Stimulated activated effector memory CD8-positive, alpha-beta T cell treated with anti-CD3 and anti-CD28 coated beads, Interleukin-12 subunit alpha, Interleukin-12 subunit beta, amount 100 ng/mL, for 72 hours (primary cell): ENCODE measurements at regions not wholly inside any gene's neighbourhood (a gene's known extent, or its start where the extent isn't known, plus 50 kb on each side); places are given as distances from the start of the nearest gene placed in this dataset.

Experiments
- ATAC-seq: fragments of 150-1000 bp; cut with Tn5 transposase; 2 replicates; pipeline ENCODE4 v1.10.0; 2021
- DNase-seq, 2 donors: peaks; one replicate each; pipeline ENCODE4 v3.0.0; 2021 to 2022; ENCODE audit warnings: low spot score in 2 of 2
- H3K27ac Mint-ChIP-seq: one replicate; pipeline ENCODE4 v1.8.0; 2022; ENCODE audit warnings: mild to moderate bottlenecking, mixed read lengths
- H3K36me3 Mint-ChIP-seq: one replicate; pipeline ENCODE4 v1.8.0; 2022; ENCODE audit warnings: mild to moderate bottlenecking, mixed read lengths
- H3K4me1 Mint-ChIP-seq: one replicate; pipeline ENCODE4 v1.8.0; 2022; ENCODE audit warnings: mixed read lengths
- H3K4me3 Mint-ChIP-seq: one replicate; pipeline ENCODE4 v1.8.0; 2022; ENCODE audit warnings: mild to moderate bottlenecking, mixed read lengths
- H3K9me3 Mint-ChIP-seq: one replicate; pipeline ENCODE4 v1.8.0; 2022; ENCODE audit warnings: mixed read lengths

DNA sequence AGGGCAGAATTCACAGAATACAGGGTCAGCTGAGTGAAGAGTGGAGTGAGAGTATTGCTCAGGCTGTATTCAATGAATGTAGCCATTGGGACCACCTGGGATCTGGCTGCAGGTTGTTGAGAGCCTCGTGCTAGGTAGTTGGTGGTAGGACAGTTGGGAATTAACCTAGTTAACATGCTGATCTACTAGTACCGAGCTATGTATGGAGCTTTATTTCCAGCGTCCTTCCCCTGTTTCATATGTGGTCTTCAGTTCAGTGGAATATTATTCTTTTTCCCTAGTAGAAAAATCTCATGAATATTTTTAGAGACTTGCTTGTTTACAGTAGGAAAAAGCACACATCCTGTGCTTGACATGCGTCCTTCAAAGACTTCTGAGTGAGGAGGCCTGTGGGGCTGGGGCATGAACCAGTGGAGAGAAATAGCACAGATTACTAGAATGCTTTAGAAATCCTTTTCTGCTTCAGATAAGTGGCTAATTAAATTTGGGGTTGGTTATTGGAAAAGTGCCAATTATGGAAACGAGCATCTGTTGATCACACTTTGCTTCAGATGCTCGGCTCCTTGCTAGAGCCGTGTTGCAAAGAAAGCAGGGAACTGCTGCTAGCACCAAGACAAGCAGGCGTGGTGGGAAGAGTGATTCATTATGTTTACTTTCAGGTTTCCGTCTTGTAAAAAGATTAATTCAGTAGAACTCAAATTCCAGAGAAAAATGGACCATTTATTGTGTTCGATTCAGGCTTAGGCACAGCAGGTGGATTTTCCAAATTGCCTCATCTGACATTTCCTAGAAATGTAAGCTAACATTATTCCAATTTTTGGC lies 53.6 kb downstream of the ARF6 start:
- peak; percentile 68 for ATAC-seq
- Mint-ChIP-seq H3K36me3 (peaks cover 5% of the 10 kb centered on the region), H3K27ac (peak overlapping the region; percentile 91), H3K4me3 (peak overlapping the region; percentile 52), H3K9me3 (peaks cover 4% of the 10 kb centered on the region), H3K4me1 (peaks cover 66% of the 10 kb centered on the region)
- no peak for DNase-seq

DNA sequence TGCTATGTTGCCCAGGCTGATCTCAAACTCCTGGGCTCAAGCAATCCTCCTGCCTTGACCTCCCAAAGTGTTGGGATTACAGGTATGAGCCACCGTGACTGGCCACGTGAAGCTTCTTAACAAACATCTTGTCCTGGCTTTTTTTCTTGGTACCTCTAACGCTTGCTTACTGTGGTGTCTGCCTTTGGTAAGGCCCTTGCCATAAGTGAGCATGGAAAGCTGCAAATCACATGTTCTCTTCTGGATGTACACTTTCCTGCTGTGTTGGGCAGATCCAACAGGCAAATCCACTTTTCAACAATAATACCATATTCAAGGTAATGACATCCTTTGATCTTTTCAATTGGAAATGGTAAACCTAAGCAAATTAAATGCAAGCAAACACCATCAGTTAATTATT lies 54.6 kb downstream of the ARF6 start:
- H3K36me3 Mint-ChIP-seq, result peaks cover 5% of the 10 kb centered on the region
- H3K27ac Mint-ChIP-seq, result no peak overlapping the region
- H3K4me3 Mint-ChIP-seq, result no peak overlapping the region
- DNase-seq (no peak), ATAC-seq (no peak)
- H3K9me3 Mint-ChIP-seq, result peaks cover 3% of the 10 kb centered on the region
- H3K4me1 Mint-ChIP-seq, result peaks cover 63% of the 10 kb centered on the region

DNA sequence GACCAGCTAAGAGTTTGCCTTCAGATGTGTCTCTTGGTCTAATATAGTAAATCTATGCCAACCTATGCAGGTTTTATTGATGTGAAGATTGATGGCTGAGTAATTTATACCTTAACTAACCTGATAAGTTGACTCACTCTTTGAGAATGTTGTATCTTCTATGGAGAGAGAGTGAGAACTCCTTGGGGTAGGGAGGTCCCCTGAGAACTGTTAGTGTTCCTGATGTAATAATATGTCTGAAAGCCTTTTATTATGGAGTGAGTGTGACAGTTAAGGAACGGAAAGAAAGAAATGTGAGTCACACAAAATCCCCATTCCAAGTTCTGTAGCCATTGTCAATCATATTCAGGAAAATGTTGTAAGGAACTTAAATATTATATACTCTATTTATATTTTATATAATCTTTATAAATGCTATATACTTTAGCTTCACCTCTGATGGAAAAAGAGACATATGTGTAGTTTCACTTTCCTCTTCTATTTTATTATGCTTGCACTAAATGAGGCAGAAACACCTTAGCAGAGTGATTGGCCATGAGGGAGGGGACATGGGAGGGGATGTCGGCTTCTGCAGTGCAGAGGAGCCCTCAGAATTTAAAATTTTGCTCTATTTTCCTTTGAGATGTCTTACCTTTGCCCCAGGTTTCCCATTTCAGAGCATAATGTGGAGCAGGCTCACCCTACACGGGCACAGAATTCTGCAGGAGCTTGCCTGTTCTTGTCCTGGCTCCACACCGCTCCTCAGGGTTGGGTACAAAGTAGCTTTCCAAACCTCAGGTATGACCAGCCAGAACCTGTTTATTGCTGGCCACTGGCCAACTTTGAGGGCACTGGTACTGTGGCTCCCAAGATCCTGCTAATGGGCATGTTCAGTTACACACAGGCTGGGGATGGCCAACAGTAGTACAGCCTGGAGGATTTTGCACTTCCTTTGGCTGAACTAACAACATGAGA lies 57.7 kb downstream of the ARF6 start:
- Mint-ChIP-seq H3K4me3 (no peak overlapping the region), H3K27ac (peak overlapping the region; percentile 33)

DNA sequence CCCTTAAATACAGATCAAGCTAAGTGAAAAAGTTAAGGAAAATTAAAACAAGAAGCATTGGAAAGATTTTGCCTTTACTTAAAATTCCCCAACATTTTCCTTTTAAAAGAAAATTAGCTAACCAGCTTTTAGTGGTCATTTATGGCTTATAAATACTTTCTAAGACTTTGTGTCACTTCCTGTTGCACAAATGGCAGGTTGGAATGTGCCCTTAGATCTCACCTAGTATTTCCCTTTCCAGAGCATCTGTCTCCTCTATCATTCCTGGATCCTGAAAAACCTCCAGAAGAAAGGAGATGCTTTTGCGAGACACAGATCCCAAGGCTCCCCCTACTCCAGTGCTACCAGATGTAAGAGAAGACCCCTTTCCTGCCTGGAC lies 58.3 kb downstream of the ARF6 start:
- no peak overlapping the region for H3K27ac Mint-ChIP-seq
- H3K4me1 Mint-ChIP-seq, result peaks cover 41% of the 10 kb centered on the region
- no peak for ATAC-seq
- peaks cover 5% of the 10 kb centered on the region for H3K36me3 Mint-ChIP-seq
- no peak overlapping the region for H3K4me3 Mint-ChIP-seq
- DNase-seq, result no peak
- no peaks in the 10 kb centered on the region for H3K9me3 Mint-ChIP-seq

More for the DNA sequence above, 57.7 kb downstream of the ARF6 start:
- Mint-ChIP-seq H3K9me3 (no peaks in the 10 kb centered on the region), H3K36me3 (peaks cover 5% of the 10 kb centered on the region), H3K4me1 (peaks cover 48% of the 10 kb centered on the region)
- no peak for DNase-seq
- ATAC-seq, result peak; percentile 79

DNA sequence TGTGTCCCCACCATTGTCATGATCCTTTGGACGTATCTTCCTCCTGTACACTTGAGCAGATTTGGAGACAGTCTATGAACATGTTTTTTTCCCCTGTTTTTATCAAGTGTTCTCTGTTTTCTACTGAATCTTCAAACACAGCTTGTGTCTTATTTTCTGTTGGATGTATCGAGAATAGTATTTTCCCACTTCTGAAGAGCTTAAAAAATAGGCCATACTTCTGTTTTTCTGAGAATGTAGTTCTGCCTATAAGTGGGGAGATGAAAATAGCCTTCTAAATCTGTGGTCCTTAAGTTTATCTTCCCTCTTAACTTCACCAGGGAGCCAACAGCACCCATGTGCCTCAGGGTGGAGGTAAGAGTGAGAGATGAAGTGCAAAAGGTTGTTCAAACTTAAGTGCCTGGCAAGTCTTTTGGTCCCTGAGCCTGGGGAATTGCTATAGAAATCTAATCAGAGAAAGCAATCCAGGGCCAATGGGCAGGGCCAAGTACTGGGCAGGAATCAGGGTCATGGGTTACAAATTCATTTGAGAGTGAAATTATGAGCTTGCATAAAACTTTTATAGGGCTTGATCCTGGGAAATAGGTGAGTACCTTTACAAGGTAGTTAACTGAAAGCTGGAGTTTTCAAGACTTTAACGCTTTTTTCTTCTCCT lies 58.9 kb downstream of the ARF6 start:
- H3K27ac Mint-ChIP-seq, result no peak overlapping the region
- no peak overlapping the region for H3K4me3 Mint-ChIP-seq
- H3K4me1 Mint-ChIP-seq, result peaks cover 35% of the 10 kb centered on the region
- peaks cover 1% of the 10 kb centered on the region for H3K36me3 Mint-ChIP-seq
- ATAC-seq, result no peak
- no peak for DNase-seq
- no peaks in the 10 kb centered on the region for H3K9me3 Mint-ChIP-seq

DNA sequence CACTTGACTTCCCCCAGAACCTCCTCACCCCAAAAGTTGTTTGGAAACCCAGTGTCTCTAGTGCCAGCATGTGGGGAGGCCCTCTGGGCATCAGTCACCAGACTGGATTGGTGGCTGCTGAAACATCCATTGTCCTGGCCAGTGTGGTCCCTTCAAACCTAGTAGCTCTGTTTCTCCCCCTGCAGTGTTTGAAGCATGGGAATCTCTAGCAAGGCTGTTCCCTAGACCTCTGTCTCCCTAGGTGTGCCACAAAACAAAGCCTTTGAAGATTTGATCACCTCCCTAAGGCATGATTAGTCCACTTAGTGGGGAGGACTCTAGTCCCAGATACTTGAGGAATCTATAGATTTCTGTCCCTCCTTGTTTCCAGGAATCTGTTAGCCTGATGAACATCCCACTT lies 60.3 kb downstream of the ARF6 start:
- H3K9me3 Mint-ChIP-seq, result no peaks in the 10 kb centered on the region
- DNase-seq (no peak), ATAC-seq (no peak)
- no peaks in the 10 kb centered on the region for H3K36me3 Mint-ChIP-seq
- H3K4me1 Mint-ChIP-seq, result peaks cover 29% of the 10 kb centered on the region
- H3K4me3 Mint-ChIP-seq, result no peak overlapping the region
- H3K27ac Mint-ChIP-seq, result no peak overlapping the region

DNA sequence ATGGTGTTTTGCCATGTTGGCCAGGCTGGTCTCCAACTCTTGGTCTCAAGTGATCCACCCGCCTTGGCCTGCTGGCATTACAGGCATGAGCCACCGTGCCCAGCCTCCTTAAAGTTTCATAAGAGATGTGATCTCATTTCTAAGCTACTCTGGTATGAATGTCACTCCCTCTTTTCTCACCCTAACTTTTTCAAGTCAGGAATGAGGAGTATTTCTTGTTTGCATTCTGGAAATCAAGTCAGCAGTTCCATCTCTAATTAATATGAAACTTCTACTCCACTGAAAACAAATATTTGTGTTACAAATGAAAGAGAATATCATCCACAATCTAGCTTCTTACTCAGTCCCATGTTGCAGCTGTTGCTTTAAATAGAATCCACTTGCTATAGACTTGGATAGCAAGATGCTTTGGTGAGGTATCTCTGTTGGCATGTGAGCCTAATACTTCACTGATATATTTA lies 61.3 kb downstream of the ARF6 start:
- Mint-ChIP-seq H3K36me3 (no peaks in the 10 kb centered on the region), H3K4me1 (peaks cover 19% of the 10 kb centered on the region), H3K9me3 (no peaks in the 10 kb centered on the region), H3K4me3 (no peak overlapping the region), H3K27ac (no peak overlapping the region)
- ATAC-seq (no peak), DNase-seq (no peak)

DNA sequence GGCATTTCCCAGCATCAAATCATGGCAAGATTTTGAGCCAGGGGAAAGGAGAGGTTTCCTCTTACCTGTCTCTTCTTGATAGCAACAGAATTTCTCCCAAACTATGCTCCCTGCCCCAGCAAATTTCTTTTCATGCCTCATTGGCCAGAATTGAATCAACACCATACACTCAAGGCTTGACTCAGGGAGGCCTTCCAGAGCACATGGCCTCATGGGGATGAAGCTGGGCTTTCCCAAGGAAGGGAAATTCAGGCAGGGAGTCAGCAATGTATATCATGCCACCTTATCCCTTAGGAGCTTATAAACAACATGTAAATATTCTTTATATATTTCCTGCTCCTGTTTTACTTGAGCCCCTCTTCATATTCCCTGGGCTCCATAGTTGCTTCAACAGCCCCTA lies 62.1 kb downstream of the ARF6 start:
- H3K36me3 Mint-ChIP-seq, result no peaks in the 10 kb centered on the region
- H3K4me1 Mint-ChIP-seq, result peaks cover 19% of the 10 kb centered on the region
- H3K27ac Mint-ChIP-seq, result peak overlapping the region; percentile 29
- no peak overlapping the region for H3K4me3 Mint-ChIP-seq
- no peaks in the 10 kb centered on the region for H3K9me3 Mint-ChIP-seq
- no peak for ATAC-seq
- DNase-seq, result no peak

DNA sequence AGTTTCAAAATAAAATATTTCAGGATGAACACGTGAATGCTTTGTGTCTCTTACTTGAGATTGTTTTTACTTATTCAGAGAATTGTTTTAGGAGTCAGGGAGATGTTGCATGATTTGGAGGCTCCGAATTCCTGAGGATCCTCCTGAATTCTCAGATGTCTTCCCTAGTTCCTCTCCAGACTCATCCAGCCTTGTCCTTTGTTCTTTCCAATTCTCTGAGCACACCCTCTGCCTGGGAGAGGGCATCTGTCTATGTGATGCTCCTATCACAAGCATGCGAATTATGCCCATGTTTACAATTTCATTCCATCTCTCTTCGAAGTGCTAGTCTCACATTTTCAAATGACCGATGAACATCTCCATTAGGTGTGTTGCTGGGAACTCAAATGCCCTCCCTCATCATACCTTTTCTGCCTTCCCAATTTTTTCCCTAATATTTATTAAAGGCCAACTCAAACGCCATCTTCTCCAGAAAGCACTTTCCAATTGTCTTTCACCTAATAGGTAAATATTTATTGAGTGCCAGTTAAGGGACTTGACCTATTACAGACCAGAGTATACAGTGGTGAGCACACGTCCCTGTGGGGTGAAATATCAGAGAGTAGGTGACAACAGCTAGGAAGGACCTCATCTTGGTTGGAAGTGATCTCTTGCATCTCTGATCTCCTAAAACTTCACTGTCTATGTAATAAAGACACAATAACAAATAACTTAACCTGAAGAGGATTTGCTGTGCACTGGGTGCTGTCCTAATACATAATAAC lies 64.4 kb downstream of the ARF6 start:
- H3K9me3 Mint-ChIP-seq, result no peaks in the 10 kb centered on the region
- H3K4me1 Mint-ChIP-seq, result peaks cover 14% of the 10 kb centered on the region
- peak overlapping the region; percentile 33 for H3K27ac Mint-ChIP-seq
- ATAC-seq (no peak), DNase-seq (no peak)
- no peaks in the 10 kb centered on the region for H3K36me3 Mint-ChIP-seq
- no peak overlapping the region for H3K4me3 Mint-ChIP-seq

DNA sequence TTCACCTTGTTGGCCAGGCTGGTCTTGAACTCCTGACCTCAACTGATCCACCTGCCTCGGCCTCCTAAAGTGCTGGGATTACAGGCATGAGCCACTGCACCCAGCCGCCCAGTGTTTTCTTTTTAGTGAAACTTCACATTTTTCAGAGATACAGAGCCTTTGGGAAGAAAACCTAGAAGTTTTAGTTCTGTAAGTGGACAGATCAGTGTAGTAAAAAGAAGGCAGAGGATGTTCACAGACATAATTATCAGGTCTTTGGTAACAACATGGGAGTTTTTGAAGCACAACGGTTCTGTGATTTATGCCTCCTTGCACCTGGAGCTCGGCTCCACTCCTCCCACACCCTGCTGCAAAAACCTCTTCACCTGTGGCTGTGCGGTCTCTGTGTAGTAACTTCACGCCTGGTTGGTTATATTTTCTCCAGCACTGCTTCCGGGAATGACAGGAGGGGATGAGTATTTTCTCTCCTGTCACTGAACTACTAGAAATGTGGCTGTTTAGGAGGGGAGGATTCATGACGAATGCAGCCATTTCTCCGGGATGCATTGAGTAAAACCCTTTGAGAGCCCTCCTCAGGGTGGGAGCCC lies 67.0 kb downstream of the ARF6 start:
- no peaks in the 10 kb centered on the region for H3K36me3 Mint-ChIP-seq
- H3K9me3 Mint-ChIP-seq, result no peaks in the 10 kb centered on the region
- no peak overlapping the region for H3K4me3 Mint-ChIP-seq
- H3K4me1 Mint-ChIP-seq, result peaks cover 20% of the 10 kb centered on the region
- no peak overlapping the region for H3K27ac Mint-ChIP-seq
- DNase-seq (no peak), ATAC-seq (no peak)

DNA sequence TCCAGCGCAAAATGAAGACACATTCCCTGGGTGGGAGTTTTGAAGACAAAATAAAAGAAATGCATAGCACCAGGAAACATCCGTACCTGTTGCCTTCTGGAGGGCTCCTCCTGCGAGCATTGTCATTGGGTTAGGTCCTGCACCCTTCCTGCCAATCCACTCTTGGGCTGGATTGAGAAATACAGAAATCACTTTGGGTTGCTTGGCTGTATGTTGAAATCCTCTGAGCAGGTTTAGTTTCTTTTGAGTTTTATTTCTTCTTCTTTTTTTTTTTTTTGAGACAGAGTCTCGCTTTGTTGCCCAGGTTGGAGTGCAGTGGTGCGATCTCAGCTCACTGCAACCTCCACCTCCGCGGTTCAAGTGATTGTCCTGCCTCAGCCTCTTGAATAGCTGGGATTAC lies 67.6 kb downstream of the ARF6 start:
- ATAC-seq, result no peak
- Mint-ChIP-seq H3K9me3 (no peaks in the 10 kb centered on the region), H3K4me3 (no peak overlapping the region), H3K4me1 (peaks cover 20% of the 10 kb centered on the region), H3K27ac (no peak overlapping the region), H3K36me3 (no peaks in the 10 kb centered on the region)
- DNase-seq, result no peak

DNA sequence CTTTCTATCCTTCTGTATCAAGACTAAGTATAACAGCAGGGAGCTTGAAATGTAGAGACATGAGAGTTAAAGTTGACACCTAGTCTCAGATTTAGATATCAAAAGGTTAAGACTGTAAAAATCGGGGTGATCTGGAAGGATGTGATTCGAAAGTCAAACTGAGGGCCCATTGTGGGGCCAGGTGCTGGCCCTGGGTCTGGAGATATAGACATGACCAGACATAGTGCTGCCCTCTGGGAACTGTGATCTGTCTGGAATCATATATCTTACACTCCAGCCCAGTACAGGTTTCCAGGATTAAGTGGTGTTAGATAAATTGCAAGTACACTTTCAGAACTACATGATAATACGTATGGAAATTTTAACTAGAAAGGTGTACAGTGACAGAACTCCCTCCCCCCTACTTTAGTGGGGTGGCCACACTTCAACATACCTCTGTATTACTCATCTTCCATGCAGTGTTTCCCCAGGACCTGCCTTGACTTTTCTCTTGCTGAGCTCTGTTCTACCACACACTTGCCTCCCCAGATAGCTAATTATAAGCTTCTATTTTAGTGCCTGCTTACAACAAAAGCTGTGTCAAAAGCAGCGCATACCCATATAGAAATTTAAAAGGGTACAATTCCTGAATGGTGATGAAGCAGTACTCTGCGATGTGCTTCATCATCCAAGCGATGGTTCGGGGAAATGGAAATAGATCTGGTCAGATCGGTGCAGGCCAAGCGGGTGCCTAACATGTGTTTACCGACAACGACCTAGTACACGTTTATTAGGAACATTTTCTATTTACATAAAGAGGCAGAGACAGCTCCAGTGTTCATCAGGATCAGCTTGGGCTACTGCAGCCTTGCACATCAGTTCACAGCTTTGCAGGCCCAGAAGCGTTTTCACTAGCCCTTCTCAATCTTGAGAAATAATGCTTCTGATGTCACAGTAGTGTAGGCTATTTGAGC lies 68.7 kb downstream of the ARF6 start:
- H3K4me3 Mint-ChIP-seq, result no peak overlapping the region

DNA sequence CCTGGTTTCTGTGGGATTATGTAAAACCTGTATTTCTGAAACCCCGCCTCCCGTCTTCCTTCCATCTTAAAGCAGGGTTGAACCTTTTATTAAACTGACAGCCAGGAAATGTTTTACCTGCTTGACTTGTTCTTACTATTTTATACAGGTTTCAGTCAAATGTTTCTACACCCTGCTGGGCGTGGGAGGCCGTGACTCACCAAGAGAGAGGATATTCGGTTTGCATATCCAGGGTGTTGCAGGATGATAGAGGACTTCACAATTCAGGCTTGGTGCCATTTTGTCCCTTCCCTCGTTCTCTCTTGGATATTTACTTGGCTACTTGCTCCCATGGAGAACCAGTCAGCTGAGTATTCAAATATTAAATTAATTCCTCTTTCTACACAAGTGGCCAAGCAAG lies 69.7 kb downstream of the ARF6 start:
- Mint-ChIP-seq H3K4me3 (no peak overlapping the region), H3K36me3 (no peaks in the 10 kb centered on the region), H3K9me3 (no peaks in the 10 kb centered on the region), H3K4me1 (peaks cover 20% of the 10 kb centered on the region), H3K27ac (peak overlapping the region; percentile 64)
- peak; percentile 83 for ATAC-seq
- no peak for DNase-seq

More for the DNA sequence above, 68.7 kb downstream of the ARF6 start:
- peak overlapping the region; percentile 60 for H3K27ac Mint-ChIP-seq
- no peaks in the 10 kb centered on the region for H3K36me3 Mint-ChIP-seq
- no peaks in the 10 kb centered on the region for H3K9me3 Mint-ChIP-seq
- ATAC-seq, result peak; percentile 70
- peaks cover 20% of the 10 kb centered on the region for H3K4me1 Mint-ChIP-seq
- no peak for DNase-seq
